ENCODE measurements at regions not wholly inside any gene's neighbourhood (a gene's known extent, or its start where the extent isn't known, plus 50 kb on each side); places are given as distances from the start of the nearest gene placed in this dataset.

DNA sequence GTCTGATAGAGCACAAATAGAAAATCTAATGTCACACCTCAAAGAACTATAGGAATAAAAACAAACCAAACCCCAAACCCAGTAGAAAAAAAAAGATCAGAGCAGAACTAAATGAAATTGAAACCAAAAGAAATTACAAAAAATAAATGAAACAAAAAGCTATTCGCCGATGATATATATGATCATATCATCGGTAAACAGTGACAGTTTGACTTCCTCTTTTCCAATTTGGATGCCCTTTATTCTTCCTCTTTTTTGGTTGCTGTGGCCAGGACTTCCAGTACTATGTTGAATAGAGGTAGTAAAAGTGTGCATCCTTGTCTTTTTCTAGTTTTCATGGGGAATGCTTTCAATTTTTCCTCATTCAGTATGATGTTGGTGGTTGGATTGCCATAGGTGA is 215.3 kb upstream of the AR start:
- FAIRE-seq (no peak), DNase-seq (ENCODE audit: low read depth) (no peak)
- H3K27ac Mint-ChIP-seq (ENCODE audit: unreplicated experiment): no peak overlapping the region
- H3K79me2 ChIP-seq (ENCODE audit: insufficient read depth, low read length): no peaks in the 10 kb centered on the region
- H3K27me3 ChIP-seq (ENCODE audit: insufficient read depth, low read length): no peaks in the 10 kb centered on the region
- H3K9me3 Mint-ChIP-seq (ENCODE audit: unreplicated experiment): peaks cover 4% of the 10 kb centered on the region
- no peaks in the 10 kb centered on the region for H3K9me3 ChIP-seq (ENCODE audit: insufficient read depth, low read depth, low read length)
- H3K36me3 ChIP-seq (ENCODE audit: insufficient read depth, low read length): no peaks in the 10 kb centered on the region
- no peaks in the 10 kb centered on the region for H3K36me3 Mint-ChIP-seq (ENCODE audit: low read depth, unreplicated experiment)
- TF ChIP-seq EZH2 (IDR thresholded peaks at IDR 0.05; ENCODE audit: insufficient read depth, low read length) (no peak), CTCF (IDR thresholded peaks at IDR 0.05; ENCODE audit: insufficient read depth, low read depth, low read length) (no peak)
- H3K4me2 ChIP-seq (ENCODE audit: low read length): no peak overlapping the region
- H3K9ac ChIP-seq (ENCODE audit: low read length): no peak overlapping the region
- no peaks in the 10 kb centered on the region for H3K4me1 ChIP-seq (ENCODE audit: insufficient read depth, low read length)
- no peaks in the 10 kb centered on the region for H4K20me1 ChIP-seq (ENCODE audit: insufficient read depth, low read length)
- H3K4me1 Mint-ChIP-seq (ENCODE audit: low read depth, unreplicated experiment): no peaks in the 10 kb centered on the region
- no peak overlapping the region for H3K4me3 ChIP-seq (ENCODE audit: insufficient read depth, low read depth, low read length)
- H3K4me3 Mint-ChIP-seq (ENCODE audit: unreplicated experiment): no peak overlapping the region
- H3K27me3 Mint-ChIP-seq (ENCODE audit: low read depth, unreplicated experiment): no peaks in the 10 kb centered on the region
- no peak overlapping the region for H3K27ac ChIP-seq (ENCODE audit: low read depth, low read length)
- H2AFZ ChIP-seq (ENCODE audit: low read depth, low read length): no peak overlapping the region

GRCh38 chrX:67334323-67334722 is 209.5 kb upstream of the AR start:
- H4K20me1 ChIP-seq (ENCODE audit: insufficient read depth, low read length): no peaks in the 10 kb centered on the region
- FAIRE-seq: no peak
- no peak for DNase-seq (ENCODE audit: low read depth)
- H3K4me3 ChIP-seq (ENCODE audit: insufficient read depth, low read depth, low read length): no peak overlapping the region
- no peak overlapping the region for H3K4me2 ChIP-seq (ENCODE audit: low read length)
- H3K4me1 ChIP-seq (ENCODE audit: insufficient read depth, low read length): no peaks in the 10 kb centered on the region
- H3K27ac Mint-ChIP-seq (ENCODE audit: unreplicated experiment): no peak overlapping the region
- H3K36me3 ChIP-seq (ENCODE audit: insufficient read depth, low read length): no peaks in the 10 kb centered on the region
- H3K79me2 ChIP-seq (ENCODE audit: insufficient read depth, low read length): no peaks in the 10 kb centered on the region
- no peaks in the 10 kb centered on the region for H3K9me3 ChIP-seq (ENCODE audit: insufficient read depth, low read depth, low read length)
- no peaks in the 10 kb centered on the region for H3K36me3 Mint-ChIP-seq (ENCODE audit: low read depth, unreplicated experiment)
- no peaks in the 10 kb centered on the region for H3K27me3 Mint-ChIP-seq (ENCODE audit: low read depth, unreplicated experiment)
- H3K27ac ChIP-seq (ENCODE audit: low read depth, low read length): no peak overlapping the region
- H3K27me3 ChIP-seq (ENCODE audit: insufficient read depth, low read length): no peaks in the 10 kb centered on the region
- H3K4me3 Mint-ChIP-seq (ENCODE audit: unreplicated experiment): no peak overlapping the region
- H3K9me3 Mint-ChIP-seq (ENCODE audit: unreplicated experiment): no peaks in the 10 kb centered on the region
- no peak for TF ChIP-seq EZH2 (IDR thresholded peaks at IDR 0.05; ENCODE audit: insufficient read depth, low read length)
- no peak for TF ChIP-seq CTCF (IDR thresholded peaks at IDR 0.05; ENCODE audit: insufficient read depth, low read depth, low read length)
- no peak overlapping the region for H3K9ac ChIP-seq (ENCODE audit: low read length)
- H3K4me1 Mint-ChIP-seq (ENCODE audit: low read depth, unreplicated experiment): no peaks in the 10 kb centered on the region
- H2AFZ ChIP-seq (ENCODE audit: low read depth, low read length): no peak overlapping the region

GRCh38 chrX:67338262-67338661 is 205.6 kb upstream of the AR start:
- H3K9me3 ChIP-seq (ENCODE audit: insufficient read depth, low read depth, low read length): no peaks in the 10 kb centered on the region
- Mint-ChIP-seq H3K36me3 (ENCODE audit: low read depth, unreplicated experiment) (no peaks in the 10 kb centered on the region), H3K27ac (ENCODE audit: unreplicated experiment) (no peak overlapping the region), H3K9me3 (ENCODE audit: unreplicated experiment) (no peaks in the 10 kb centered on the region), H3K4me3 (ENCODE audit: unreplicated experiment) (no peak overlapping the region), H3K4me1 (ENCODE audit: low read depth, unreplicated experiment) (no peaks in the 10 kb centered on the region), H3K27me3 (ENCODE audit: low read depth, unreplicated experiment) (no peaks in the 10 kb centered on the region)
- H3K4me2 ChIP-seq (ENCODE audit: low read length): no peak overlapping the region
- TF ChIP-seq EZH2 (IDR thresholded peaks at IDR 0.05; ENCODE audit: insufficient read depth, low read length) (no peak), CTCF (IDR thresholded peaks at IDR 0.05; ENCODE audit: insufficient read depth, low read depth, low read length) (no peak)
- H2AFZ ChIP-seq (ENCODE audit: low read depth, low read length): no peak overlapping the region
- H4K20me1 ChIP-seq (ENCODE audit: insufficient read depth, low read length): no peaks in the 10 kb centered on the region
- no peak for DNase-seq (ENCODE audit: low read depth)
- H3K9ac ChIP-seq (ENCODE audit: low read length): no peak overlapping the region
- no peak for FAIRE-seq
- H3K27ac ChIP-seq (ENCODE audit: low read depth, low read length): no peak overlapping the region
- no peaks in the 10 kb centered on the region for H3K4me1 ChIP-seq (ENCODE audit: insufficient read depth, low read length)
- H3K4me3 ChIP-seq (ENCODE audit: insufficient read depth, low read depth, low read length): no peak overlapping the region
- H3K79me2 ChIP-seq (ENCODE audit: insufficient read depth, low read length): no peaks in the 10 kb centered on the region
- no peaks in the 10 kb centered on the region for H3K36me3 ChIP-seq (ENCODE audit: insufficient read depth, low read length)
- no peaks in the 10 kb centered on the region for H3K27me3 ChIP-seq (ENCODE audit: insufficient read depth, low read length)

All from astrocyte (in vitro differentiated cells and primary cell).